ENCODE measurements at regions not wholly inside any gene's neighbourhood (a gene's known extent, or its start where the extent isn't known, plus 50 kb on each side); places are given as distances from the start of the nearest gene placed in this dataset.
"Not testable (repeated sequence)": the region's sequence is repeated elsewhere in the genome, so short reads cannot be mapped to it uniquely, and the experiment has no call there.

GRCh38 chr11:122604621-122605020, 50.9 kb upstream of the UBASH3B start:
- DNase-seq = no peak

GRCh38 chr11:122601141-122602125, 54.1 kb upstream of the UBASH3B start:
- no peak for DNase-seq

GRCh38 chr11:122600290-122600689, 55.2 kb upstream of the UBASH3B start:
- DNase-seq = no peak

- DNase-seq = no peak
Measured at GRCh38 chr11:122599434-122599833, 56.1 kb upstream of the UBASH3B start.

- no peak for DNase-seq
Measured at GRCh38 chr11:122598971-122599370, 56.6 kb upstream of the UBASH3B start.

- DNase-seq = no peak
Measured at GRCh38 chr11:122597511-122597910, 58.0 kb upstream of the UBASH3B start.

GRCh38 chr11:122594986-122595645, 60.4 kb upstream of the UBASH3B start:
- no peak for DNase-seq

- DNase-seq = no peak
Measured at GRCh38 chr11:122593473-122594420, 61.8 kb upstream of the UBASH3B start.

- no peak for DNase-seq
Measured at GRCh38 chr11:122592641-122593040, 62.9 kb upstream of the UBASH3B start.

- no peak for DNase-seq
Measured at GRCh38 chr11:122584670-122585069, 70.9 kb upstream of the UBASH3B start.

GRCh38 chr11:122580071-122580470, 75.5 kb upstream of the UBASH3B start:
- not testable (repeated sequence) for DNase-seq

GRCh38 chr11:122578171-122578825, 77.2 kb upstream of the UBASH3B start:
- DNase-seq = peak in 1 of 2 experiments; percentile 11

GRCh38 chr11:122572592-122572991, 82.9 kb upstream of the UBASH3B start:
- DNase-seq = no peak

GRCh38 chr11:122563761-122564160, 91.8 kb upstream of the UBASH3B start:
- no peak for DNase-seq

GRCh38 chr11:122559734-122560382, 95.7 kb upstream of the UBASH3B start:
- DNase-seq = no peak

GRCh38 chr11:122559218-122559617, 96.3 kb upstream of the UBASH3B start:
- DNase-seq = not testable (repeated sequence)

- DNase-seq = not testable (repeated sequence)
Measured at GRCh38 chr11:122557163-122557562, 98.4 kb upstream of the UBASH3B start.

- peak in 1 of 2 experiments; percentile 26 for DNase-seq
Measured at GRCh38 chr11:122556605-122557004, 98.9 kb upstream of the UBASH3B start.

- DNase-seq = no peak
Measured at GRCh38 chr11:122538060-122538459, 117.5 kb upstream of the UBASH3B start.

- no peak for DNase-seq
Measured at GRCh38 chr11:122524898-122525297, 130.6 kb upstream of the UBASH3B start.

Measured in NCI-H446 (cell line).